Stimulated activated CD4-positive, alpha-beta T cell treated with anti-CD3 and anti-CD28 coated beads, Interleukin-15, amount 100 ng/mL, for 24 hours (primary cell): ENCODE measurements at regions not wholly inside any gene's neighbourhood (a gene's known extent, or its start where the extent isn't known, plus 50 kb on each side); places are given as distances from the start of the nearest gene placed in this dataset.
"Not testable (repeated sequence)": the region's sequence is repeated elsewhere in the genome, so short reads cannot be mapped to it uniquely, and the experiment has no call there.

Source experiments
- DNase-seq: peaks from one replicate; pipeline ENCODE4 v3.0.0-alpha.2; 2020

DNA sequence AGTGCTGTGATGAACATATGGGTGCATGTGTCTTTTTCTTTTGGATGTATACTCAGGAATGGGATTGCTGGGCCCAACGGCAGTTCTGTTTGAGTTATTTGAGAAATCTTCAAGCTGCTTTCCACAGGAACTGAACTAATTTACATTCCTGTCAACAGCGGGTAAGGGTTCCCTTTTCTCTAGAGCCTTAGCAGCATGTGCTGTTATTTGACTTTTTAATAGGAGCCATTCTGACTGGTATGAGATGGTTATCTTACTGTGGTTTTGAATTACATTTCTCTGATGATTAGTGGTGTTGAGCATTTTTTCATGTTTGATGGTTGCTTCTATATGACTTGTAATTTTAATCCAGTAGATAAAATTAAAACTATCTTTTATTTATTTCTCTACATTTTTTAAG lies 1168.6 kb upstream of the ALCAM start:
- no peak for DNase-seq

DNA sequence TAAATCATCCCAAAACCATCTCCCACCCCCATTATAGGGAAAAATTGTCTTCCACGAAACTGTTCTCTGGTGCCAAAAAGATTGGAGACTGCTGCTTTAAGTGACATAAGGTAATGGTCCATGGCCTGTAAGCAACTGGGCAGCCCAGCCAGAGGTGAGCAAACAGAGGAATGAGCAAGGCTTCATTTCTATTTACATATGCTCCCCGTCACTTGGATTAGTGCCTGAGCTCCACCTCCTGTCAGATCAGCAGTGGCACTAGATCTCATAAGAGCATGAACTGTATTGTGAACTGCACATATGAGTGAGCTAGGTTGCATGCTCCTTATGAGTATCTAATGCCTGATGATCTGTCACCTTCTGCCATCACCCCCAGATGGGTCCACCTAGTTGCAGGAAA lies 1159.8 kb upstream of the ALCAM start:
- no peak for DNase-seq

DNA sequence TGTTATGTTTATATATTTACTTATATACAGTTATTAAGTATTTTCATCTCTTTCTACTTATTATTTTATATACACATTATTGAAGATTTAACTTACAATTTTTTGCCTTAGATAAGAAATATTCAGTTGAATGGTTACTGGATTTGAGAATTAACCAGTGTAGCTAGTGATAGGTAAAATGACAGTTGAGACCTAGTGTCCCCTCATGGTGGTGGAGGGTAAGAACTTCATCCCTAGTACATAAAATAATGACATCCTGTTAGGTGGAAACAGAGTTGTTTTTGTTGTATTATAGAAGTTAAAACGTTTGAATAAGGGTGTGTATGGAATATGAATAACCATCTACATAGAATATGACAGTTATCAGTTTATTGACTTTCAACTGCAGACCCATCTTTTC lies 1152.4 kb upstream of the ALCAM start:
- DNase-seq = no peak

DNA sequence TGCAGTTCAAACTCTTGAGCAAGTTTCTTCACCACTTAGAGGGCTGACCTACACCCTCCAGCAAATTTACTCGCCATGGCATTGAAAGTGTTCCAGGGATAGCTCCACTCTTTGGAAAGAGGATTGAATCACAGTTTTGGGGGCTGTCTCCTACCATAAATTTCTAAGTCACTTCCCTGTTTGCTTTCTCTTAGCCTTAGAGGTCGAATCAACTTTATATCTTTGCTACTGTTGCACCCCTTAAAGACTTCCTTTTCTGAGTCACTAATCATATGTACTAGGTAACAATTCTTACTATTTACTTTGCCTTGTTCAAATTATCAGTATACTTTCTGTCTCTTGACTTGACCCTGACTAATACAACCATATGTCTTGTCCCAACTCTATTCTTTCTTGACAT lies 1151.8 kb upstream of the ALCAM start:
- DNase-seq = no peak

DNA sequence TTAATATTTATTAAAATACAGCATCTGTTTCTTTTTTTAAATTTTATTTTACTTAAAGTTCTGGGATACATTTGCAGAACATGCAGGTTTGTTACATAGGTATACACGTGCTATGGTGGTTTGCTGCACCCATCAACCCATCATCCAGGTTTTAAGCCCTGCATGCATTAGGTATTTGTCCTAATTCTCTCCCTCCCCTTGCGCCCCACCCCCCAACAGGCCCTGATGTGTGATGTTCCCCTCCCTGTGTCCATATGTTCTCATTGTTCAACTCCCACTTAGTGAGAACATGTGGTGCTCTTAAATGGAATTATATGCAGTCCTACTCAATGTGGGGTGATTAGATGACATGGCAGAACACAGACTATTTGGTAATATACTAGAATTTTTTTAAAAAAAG lies 1147.7 kb upstream of the ALCAM start:
- DNase-seq = not testable (repeated sequence)

DNA sequence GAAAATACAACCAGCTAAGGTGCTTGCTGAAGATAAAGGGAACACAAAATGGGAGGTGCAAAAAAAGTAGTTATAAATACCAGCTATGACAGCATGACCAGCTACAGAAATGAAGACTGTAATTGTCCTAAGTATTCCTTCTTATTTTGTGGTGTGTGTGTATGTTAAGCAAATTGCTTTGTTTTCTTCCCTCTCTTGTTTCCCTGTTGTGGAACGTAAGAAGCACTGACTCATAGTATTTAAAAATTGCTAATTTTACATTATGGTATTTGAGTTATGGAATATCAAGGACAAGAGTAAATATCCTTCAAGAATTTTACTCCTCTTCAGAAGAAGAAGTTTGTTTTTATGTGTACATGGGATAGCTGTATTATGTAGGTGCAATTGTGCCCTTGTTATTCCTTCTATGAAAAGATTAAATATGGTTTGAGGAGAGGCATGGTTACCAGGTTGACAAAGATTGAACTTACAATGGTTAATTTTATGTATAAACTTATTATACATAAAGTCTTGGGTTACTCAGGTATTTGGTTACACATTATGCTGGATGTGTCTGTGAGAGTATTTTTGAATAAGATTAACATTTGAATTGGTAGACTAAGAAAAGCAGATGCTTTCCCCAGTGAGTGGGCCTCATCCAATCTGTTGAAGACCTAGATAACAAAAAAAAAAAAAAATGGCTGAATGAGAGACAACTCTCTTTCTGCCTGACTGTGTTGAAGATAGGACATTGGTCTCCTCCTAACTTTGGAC lies 1132.1 kb upstream of the ALCAM start:
- no peak for DNase-seq

DNA sequence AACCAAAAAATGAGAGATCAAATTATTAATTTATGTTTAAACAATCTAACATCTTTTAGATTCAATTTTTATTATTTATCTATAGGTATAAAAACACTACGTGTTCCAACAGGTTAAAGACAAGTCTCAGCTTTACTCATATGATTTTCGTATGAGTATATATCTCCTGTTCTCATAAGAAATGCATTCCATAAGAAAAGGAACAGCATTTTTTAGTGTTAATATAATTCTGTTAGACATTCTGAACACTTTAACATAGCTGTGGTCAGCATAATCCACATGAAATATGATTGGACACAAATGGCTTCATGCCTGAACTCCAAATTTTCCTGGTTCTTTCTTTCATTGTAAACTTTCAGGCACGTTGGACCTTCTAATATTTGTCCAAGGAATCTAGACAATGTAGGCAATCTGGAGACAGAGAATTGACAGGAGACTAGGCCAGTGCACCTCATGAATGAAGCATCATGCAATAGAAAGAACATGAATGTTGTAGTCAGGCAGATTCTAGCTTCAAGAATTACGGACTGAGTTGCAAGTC lies 1122.0 kb upstream of the ALCAM start:
- DNase-seq = no peak

DNA sequence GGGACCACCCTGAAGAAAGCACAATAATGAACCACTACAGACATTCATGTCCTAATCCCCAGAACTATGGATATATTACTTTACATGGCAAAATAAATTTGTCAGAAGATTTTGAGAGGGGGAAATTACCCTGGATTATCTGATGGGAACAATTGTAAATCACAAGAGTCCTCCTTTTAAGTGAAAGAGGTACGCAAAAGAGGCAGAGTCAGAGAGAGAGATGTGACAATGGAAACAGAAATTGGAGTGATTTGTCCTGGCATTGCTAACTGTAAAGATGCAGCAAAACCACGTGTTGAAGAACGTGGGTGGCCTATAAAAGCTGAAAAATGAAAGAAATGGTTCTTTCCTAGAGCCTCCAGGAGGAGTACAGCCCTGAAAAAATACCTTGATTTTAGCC lies 1121.4 kb upstream of the ALCAM start:
- DNase-seq = no peak

DNA sequence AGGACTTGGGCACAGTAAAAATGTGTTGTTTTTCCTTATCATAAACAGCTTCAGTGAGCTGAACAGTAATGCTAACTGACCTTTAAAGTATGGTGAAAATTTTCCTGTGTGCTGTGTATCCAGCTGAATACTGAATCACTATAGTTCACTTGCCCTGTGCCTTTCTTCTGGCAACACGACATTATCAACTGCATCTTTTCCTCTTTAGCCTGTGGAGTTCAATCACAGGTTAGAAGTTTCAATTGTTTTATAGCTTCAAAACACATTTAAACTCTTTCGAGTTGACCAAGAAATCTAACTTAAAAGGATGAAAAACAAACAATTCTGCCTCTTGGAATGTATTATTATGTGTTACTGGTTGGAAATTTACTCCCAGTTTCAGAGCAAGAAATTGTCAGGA lies 1120.7 kb upstream of the ALCAM start:
- DNase-seq = no peak

DNA sequence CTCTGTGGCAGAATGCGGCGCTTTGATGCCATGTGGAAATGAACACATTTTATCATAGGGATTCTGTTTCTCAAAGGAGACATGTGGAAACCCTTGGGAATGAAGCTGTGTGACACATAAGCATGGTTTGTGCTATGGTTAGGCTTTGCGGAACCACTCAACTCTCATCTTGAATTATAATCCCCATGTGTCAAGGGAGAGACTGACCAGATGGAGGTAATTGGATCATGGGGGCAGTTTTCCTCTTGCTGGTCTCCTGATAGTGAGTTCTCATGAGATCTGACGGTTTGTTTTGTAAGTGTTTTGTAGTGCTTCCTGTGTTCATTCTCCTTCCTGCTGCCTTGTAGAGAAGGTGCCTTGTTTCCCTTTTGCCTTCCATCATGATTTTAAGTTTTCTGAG lies 1109.2 kb upstream of the ALCAM start:
- DNase-seq = no peak

DNA sequence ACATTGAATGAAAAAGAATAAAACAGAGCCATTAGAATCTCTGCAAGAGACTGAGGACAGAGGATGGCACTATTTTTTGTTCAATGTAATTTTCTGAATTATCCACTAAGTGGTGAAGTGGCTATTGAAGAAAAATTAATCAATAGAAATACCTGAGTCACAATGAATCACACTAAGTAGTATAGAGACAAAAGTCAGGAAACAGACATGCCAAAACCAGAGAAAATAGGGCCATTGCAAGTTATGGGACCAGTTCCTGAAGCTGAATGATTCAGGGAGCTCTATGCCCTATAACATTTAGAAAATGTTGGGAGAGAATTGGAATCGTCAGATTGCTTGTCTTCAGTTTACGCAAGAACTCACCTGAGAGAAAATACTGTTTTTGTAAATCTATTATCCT lies 1103.2 kb upstream of the ALCAM start:
- DNase-seq = no peak

DNA sequence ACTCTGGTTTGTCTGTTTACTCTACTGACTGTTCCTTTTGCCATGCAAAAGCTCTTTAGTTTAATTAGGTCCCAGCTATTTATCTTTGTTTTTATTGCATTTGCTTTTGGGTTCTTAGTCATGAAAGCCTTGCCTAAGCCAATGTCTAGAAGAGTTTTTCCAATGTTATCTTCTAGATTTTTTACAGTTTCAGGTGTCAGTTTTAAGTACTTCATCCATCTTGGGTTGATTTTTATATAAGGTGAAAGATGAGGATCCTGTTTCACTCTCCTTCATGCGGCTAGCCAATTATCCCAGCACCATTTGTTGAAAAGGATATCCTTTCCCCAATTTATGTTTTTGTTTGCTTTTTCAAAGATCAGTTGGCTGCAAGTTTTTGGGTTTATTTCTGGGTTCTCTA lies 1100.5 kb upstream of the ALCAM start:
- not testable (repeated sequence) for DNase-seq

DNA sequence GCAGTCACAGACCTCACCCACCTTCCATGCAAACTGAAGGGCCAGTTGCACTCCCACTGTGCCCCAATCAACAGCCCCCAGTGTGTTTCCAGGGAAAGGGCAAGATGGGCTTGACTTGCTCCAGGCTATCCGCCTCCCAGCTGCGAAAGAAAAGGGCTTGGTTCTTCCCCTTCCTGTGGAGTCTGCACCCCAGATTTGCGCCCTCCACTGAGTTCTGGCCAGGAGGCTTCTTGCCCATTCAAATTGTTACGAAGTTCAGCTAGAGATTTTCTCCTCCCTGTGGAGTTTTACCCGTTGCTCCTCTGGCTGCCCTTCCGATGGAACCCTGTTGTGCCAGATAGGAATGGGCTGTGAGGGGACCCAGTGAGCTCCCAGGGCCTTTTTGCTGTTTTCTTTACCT lies 1096.9 kb upstream of the ALCAM start:
- DNase-seq = no peak

DNA sequence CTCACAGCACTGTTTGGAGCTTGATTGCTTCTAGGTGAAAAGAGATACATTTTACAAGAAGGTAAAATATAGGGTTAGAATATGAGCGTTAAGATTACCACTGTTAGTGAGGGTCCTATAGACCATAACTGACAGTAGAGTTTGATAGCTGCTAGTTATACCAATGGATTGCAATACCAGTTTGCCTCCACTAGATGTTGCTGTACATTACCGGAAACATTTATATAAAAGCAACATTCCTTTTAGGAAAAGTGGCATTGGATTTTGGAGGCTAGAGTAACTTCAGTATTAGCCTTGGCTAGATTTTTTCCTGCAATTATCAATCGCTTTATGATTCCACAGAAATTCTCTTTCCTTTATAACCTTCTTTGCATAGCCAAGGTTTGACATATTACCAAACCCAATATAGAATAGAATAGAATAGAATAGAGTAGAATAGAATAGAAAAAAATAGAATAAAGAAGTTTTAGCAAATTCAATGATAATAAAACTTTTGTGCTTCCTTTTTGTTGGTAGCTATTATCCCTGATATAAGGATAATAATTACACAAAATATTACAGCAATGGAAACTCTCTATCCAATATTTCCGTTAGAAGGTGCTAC lies 1093.6 kb upstream of the ALCAM start:
- DNase-seq = no peak

DNA sequence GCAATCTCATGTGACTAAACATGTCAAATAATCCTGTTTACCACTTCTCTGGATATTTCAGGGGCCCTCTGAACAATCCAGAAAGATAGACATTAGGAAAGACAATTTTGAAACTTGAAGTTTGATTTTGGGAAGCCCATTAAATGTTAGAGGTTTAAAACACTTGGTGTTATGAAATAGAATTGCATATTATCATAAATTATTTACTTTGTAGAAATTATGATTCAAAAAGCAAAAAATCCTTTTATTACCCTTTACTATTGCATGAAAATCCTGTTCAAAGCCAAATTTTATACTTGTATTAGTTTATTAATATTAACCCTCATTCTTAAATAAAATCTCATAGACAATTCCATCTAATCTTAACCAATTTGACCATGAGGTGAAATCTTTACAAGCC lies 1091.5 kb upstream of the ALCAM start:
- no peak for DNase-seq

DNA sequence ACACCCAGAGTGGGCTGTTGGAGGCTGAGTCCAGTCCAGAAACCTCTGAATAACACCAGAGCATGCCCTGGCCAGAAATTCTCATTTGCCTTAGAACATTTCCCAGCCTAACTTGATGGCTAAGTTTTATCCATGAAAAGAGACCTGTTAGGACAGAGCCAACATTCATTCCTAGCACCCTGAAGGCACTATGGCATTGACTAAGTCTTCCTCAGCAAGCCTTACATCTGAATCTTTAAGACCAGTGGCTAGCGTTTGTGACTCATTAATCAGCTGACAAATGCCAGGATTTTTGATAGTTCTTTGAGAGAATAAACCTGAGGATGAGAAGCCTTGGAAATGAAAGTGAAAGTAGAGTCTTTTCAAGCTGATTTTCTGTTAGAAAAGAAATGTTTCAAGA lies 1087.1 kb upstream of the ALCAM start:
- DNase-seq = no peak

DNA sequence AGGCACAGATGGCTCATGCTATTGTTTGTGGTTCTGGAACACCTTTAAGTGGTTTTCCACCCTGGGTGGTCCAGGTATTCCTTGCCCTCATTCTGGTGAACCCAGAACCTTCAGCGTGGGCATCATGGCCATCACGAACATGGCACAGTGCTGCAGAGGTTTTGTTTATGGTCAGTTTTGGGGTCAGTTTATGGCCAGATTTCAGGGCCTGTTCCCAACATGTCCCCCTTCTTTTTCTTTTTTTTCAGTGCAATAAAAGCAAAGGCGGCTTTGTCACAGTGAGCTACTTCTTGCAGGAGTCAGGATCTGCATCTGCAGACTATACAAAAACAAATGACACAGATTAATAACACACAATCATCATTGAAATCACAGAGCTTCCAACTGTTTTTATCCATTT lies 1085.0 kb upstream of the ALCAM start:
- DNase-seq = no peak

DNA sequence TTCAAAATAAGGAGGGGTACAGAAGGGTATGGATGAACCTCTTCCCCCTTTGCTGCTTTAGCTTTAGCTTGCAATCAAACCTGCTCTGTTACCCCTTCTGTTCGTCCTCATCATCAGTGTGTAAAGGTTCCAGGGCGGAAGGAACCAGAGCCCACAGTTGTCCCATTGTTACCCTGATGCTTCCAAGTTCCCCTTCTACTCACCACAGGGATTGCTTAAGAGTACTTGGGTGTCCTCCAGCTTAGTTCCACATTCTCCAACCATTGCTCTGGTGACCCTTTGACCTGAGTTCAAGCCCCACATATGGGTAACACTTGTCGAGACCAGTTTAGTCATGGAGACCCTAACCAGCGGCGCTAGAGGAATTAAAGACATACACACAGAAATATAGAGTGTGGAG lies 1080.1 kb upstream of the ALCAM start:
- DNase-seq = no peak

DNA sequence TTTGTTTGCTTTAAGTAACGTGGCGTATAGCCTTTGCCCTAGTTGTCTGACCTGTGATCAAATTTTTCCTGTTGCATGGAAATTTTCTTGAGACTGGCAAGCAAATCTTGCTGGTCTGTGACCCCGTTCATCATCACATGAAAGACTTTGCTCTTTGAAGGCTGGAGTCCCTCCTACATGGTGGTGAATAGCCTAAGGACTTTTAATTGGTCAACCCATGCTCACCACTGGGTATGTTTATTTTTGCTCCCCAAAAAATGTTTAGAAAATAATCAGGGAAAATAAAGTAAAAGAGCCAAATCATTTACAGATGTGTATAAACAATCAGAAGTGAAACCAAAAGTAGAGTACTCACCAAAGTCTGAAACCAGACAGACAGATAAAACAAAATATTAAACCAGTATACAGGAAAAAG lies 1075.3 kb upstream of the ALCAM start:
- no peak for DNase-seq

DNA sequence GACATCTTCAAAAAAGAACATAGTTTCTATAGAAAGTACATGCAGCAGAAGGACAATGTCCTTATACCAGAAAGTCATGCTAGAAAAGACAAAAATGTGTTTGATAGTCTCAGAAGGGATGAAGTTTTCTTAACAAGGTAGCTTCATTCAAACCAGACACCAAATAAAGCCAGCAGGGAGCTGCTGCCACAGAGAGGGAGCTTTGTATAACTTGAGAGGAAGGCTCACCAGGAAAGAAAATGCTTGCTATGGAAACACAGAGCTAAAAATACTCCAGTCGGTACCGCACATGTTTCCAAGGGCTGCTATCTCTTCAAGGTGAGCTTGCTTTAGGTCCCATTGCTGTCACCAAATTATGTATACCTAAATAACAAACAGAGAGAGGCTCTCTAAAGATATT lies 1074.8 kb upstream of the ALCAM start:
- DNase-seq = no peak

DNA sequence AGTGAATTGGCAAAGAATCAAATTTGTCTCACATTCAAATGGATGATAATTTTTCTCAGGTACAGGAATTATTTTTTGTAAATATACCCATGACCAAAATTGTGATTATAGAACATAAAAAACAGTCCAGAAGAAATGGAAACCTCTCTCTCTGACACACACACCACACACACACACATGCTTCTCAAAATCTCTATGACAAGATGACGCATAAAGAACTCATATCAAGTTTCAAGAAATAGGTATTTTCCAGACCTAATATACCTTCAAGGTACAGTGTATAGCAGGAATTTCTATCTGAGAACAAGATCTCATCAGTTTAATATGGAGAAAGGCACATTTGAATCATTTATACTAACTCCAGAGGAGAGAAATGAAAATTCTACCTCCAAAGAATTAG lies 1069.1 kb upstream of the ALCAM start:
- no peak for DNase-seq

DNA sequence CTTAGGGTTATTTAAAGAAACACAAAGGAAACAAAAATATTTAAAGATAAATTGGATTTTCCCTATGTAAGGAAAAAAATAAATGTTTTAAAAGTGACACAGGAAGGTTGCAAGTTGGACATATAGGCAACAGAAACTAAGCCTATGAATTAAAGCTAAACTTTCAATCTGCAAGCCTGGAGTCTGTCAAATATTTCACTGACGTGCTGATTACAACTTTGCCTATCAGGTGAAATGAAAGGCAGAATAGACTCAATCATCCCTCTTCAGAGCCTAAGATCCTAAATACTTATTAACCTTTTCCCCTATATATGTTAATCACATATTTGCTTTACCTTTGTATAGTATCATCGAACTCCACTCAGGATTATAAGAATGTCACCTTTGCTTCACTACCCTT lies 1068.0 kb upstream of the ALCAM start:
- no peak for DNase-seq

DNA sequence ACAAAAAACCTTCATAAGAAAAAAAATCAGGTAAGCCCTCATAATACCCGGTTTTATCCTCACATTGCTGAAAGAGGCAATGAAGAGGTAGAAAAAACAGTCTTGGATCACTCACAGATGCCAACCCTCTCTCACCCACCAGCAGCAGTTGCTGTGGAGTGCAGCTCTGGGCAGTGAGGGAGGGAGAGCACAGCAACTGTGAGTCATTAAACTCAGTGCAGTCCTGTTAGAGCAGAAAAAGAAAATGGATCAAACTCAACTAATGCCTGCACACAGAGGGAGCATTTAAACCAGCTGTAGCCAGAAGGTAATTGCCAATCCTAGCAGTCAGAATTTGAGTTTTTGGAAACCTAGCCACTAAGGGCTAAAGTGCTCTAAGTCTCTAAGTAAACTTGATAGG lies 1050.6 kb upstream of the ALCAM start:
- no peak for DNase-seq

DNA sequence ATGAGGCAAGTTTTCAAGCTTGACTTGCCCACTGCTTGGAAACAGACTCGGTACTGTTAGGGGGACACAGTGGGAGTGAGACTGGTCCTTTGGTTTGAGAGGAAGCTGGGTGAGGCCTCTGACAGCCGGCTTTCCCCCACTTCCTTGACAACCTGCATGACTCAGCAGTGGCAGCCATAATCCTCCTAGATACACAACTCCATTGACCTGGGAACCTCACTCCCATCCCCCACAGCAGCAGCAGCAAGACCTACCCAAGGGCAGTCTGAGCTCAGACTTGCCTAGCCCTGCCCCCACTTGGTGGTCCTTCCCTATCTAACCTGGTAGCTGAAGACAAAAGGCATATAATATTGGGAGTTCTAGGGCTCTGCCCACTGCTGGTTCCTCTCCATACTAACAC lies 1043.5 kb upstream of the ALCAM start:
- no peak for DNase-seq

DNA sequence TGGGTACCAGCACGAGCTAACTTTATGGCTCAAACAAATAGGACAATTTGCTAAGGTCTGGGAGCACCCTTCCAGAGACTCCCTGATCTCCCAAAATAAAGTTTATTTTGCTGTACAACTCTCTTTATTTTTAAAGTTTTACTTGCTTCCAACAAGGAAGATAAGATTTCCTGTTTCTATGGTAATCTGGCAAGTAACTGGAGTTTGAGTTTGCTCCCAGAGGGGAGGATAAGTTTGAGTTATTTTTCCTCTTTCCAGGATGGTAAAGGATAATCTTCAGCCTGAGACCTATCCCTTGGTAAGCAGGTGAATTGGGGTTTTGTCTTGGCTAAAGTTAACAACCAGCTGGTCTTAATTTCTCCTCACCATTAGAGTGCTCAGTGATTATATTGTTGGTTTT lies 1019.4 kb upstream of the ALCAM start:
- DNase-seq = no peak
